RPMI7951 (cell line): ENCODE measurements at regions not wholly inside any gene's neighbourhood (a gene's known extent, or its start where the extent isn't known, plus 50 kb on each side); places are given as distances from the start of the nearest gene placed in this dataset.
"Not testable (repeated sequence)": the region's sequence is repeated elsewhere in the genome, so short reads cannot be mapped to it uniquely, and the experiment has no call there.

Source experiments
- DNase-seq: peaks from one replicate; pipeline ENCODE4 v3.0.0-alpha.2; 2012; ENCODE audit warnings: low read depth

- no peak for DNase-seq
These were observed 155.4 kb downstream of the TRIM27 start for GRCh38 chr6:28768187-28768913.

- peak; percentile 67 for DNase-seq
These were observed 154.0 kb downstream of the TRIM27 start for GRCh38 chr6:28769626-28770402.

GRCh38 chr6:28770732-28771131, 153.1 kb downstream of the TRIM27 start:
- no peak for DNase-seq

- no peak for DNase-seq
These were observed 152.2 kb downstream of the TRIM27 start for GRCh38 chr6:28771401-28772267.

- DNase-seq = no peak
These were observed 151.1 kb downstream of the TRIM27 start for GRCh38 chr6:28772480-28773381.

- no peak for DNase-seq
These were observed 149.3 kb downstream of the TRIM27 start for GRCh38 chr6:28774292-28775051.

GRCh38 chr6:28775052-28775376, 148.8 kb downstream of the TRIM27 start:
- no peak for DNase-seq

GRCh38 chr6:28775405-28776129, 148.2 kb downstream of the TRIM27 start:
- no peak for DNase-seq

GRCh38 chr6:28776269-28777146, 147.3 kb downstream of the TRIM27 start:
- no peak for DNase-seq

- DNase-seq = no peak
These were observed 146.7 kb downstream of the TRIM27 start for GRCh38 chr6:28777147-28777461.

- no peak for DNase-seq
These were observed 141.6 kb downstream of the TRIM27 start for GRCh38 chr6:28782113-28782673.

GRCh38 chr6:28785962-28786679, 137.7 kb downstream of the TRIM27 start:
- DNase-seq = no peak

- peak; percentile 60 for DNase-seq
These were observed 134.2 kb downstream of the TRIM27 start for GRCh38 chr6:28789553-28790083.

- DNase-seq = no peak
These were observed 132.8 kb downstream of the TRIM27 start for GRCh38 chr6:28791002-28791383.

GRCh38 chr6:28794175-28795002, 129.4 kb downstream of the TRIM27 start:
- DNase-seq = peak; percentile 61

- DNase-seq = not testable (repeated sequence)
These were observed 123.1 kb downstream of the TRIM27 start for GRCh38 chr6:28800647-28801046.
